NCI-H2227 (cell line): ENCODE measurements at regions not wholly inside any gene's neighbourhood (a gene's known extent, or its start where the extent isn't known, plus 50 kb on each side); places are given as distances from the start of the nearest gene placed in this dataset.

Experiments
- DNase-seq: peaks from one replicate; lab custom pipeline; 2025; ENCODE audit not compliant: unreplicated experiment; lab: John Stamatoyannopoulos, UW

GRCh38 chr21:41689289-41689583 lies 77.6 kb downstream of the RIPK4 start:
- no peak for DNase-seq

GRCh38 chr21:41687633-41688032 lies 79.2 kb downstream of the RIPK4 start:
- DNase-seq: no peak

- no peak for DNase-seq
These were observed 80.2 kb downstream of the RIPK4 start for GRCh38 chr21:41686664-41687063.

- no peak for DNase-seq
These were observed 81.2 kb downstream of the RIPK4 start for GRCh38 chr21:41685511-41686149.

- DNase-seq: no peak
These were observed 82.2 kb downstream of the RIPK4 start for GRCh38 chr21:41684381-41685245.

- DNase-seq: no peak
These were observed 83.0 kb downstream of the RIPK4 start for GRCh38 chr21:41683815-41684214.

- DNase-seq: no peak
These were observed 84.1 kb downstream of the RIPK4 start for GRCh38 chr21:41682719-41683179.

- DNase-seq: no peak
These were observed 84.7 kb downstream of the RIPK4 start for GRCh38 chr21:41681939-41682718.

GRCh38 chr21:41681348-41681801 lies 85.5 kb downstream of the RIPK4 start:
- DNase-seq: no peak

GRCh38 chr21:41680444-41681347 lies 86.2 kb downstream of the RIPK4 start:
- no peak for DNase-seq

- DNase-seq: no peak
These were observed 87.9 kb downstream of the RIPK4 start for GRCh38 chr21:41678924-41679318.

- DNase-seq: no peak
These were observed 88.6 kb downstream of the RIPK4 start for GRCh38 chr21:41678016-41678923.

- no peak for DNase-seq
These were observed 89.2 kb downstream of the RIPK4 start for GRCh38 chr21:41677671-41678015.

- DNase-seq: no peak
These were observed 90.7 kb downstream of the RIPK4 start for GRCh38 chr21:41676198-41676597.

GRCh38 chr21:41675574-41675973 lies 91.3 kb downstream of the RIPK4 start:
- DNase-seq: no peak

- DNase-seq: no peak
These were observed 92.5 kb downstream of the RIPK4 start for GRCh38 chr21:41674402-41674801.

GRCh38 chr21:41673596-41674335 lies 93.1 kb downstream of the RIPK4 start:
- DNase-seq: no peak

- no peak for DNase-seq
These were observed 93.8 kb downstream of the RIPK4 start for GRCh38 chr21:41673071-41673470.

GRCh38 chr21:41672543-41672915 lies 94.3 kb downstream of the RIPK4 start:
- no peak for DNase-seq
